ENCODE measurements at regions not wholly inside any gene's neighbourhood (a gene's known extent, or its start where the extent isn't known, plus 50 kb on each side); places are given as distances from the start of the nearest gene placed in this dataset.
"Not testable (repeated sequence)": the region's sequence is repeated elsewhere in the genome, so short reads cannot be mapped to it uniquely, and the experiment has no call there.

- no peaks in the 10 kb centered on the region for H3K36me3 ChIP-seq (ENCODE audit: control insufficient read depth in 1 of 2, insufficient read depth in 2 of 2, low read length in 2 of 2)
- H3K27ac ChIP-seq (ENCODE audit: low read length) = no peak overlapping the region
- no peak overlapping the region for H3K4me3 ChIP-seq (ENCODE audit: low read depth in 1 of 2, low read length in 2 of 2)
- H3K27me3 ChIP-seq (ENCODE audit: low read depth, low read length) = no peaks in the 10 kb centered on the region
- peaks cover 0 to 12% of the 10 kb centered on the region in 2 donors for H3K9me3 ChIP-seq (ENCODE audit: control insufficient read depth in 1 of 2, low read length in 2 of 2)
- H3K4me1 ChIP-seq (ENCODE audit: control insufficient read depth in 1 of 2, insufficient read depth in 2 of 2, low read length in 2 of 2) = no peaks in the 10 kb centered on the region
These were observed 202.6 kb upstream of the FOXK1 start for GRCh38 chr7:4479367-4480039.

- H3K27me3 ChIP-seq (ENCODE audit: low read depth, low read length); H3K36me3 ChIP-seq (ENCODE audit: control insufficient read depth in 1 of 2, insufficient read depth in 2 of 2, low read length in 2 of 2); H3K27ac ChIP-seq (ENCODE audit: low read length); H3K4me1 ChIP-seq (ENCODE audit: control insufficient read depth in 1 of 2, insufficient read depth in 2 of 2, low read length in 2 of 2); H3K4me3 ChIP-seq (ENCODE audit: low read depth in 1 of 2, low read length in 2 of 2): not testable (repeated sequence)
- H3K9me3 ChIP-seq (ENCODE audit: control insufficient read depth in 1 of 2, low read length in 2 of 2) = peaks cover 0 to 14% of the 10 kb centered on the region in 2 donors
These were observed 202.0 kb upstream of the FOXK1 start for GRCh38 chr7:4480131-4480530.

DNA sequence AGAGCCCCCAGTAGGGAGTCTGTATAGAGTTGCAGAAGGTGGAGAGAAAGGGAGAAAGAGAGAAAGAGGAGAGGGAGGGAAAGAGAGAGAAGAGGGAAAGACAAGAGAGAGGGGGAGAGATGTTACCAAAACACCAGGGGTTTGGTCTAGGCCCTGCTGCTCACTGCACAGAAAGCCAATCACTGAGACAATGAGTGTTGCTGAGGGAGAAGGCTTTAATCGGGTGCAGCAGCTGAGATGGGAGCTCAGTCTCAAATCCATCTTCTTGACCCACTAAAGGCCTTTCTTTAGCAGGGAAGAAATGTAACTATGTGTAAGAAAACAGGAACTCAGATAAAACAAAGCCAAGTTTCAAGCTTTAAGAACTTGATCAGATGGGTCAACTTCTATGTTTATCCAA lies 198.2 kb upstream of the FOXK1 start:
- Histone ChIP-seq H3K27ac (ENCODE audit: low read length) (no peak overlapping the region), H3K4me1 (ENCODE audit: control insufficient read depth in 1 of 2, insufficient read depth in 2 of 2, low read length in 2 of 2) (no peaks in the 10 kb centered on the region), H3K36me3 (ENCODE audit: control insufficient read depth in 1 of 2, insufficient read depth in 2 of 2, low read length in 2 of 2) (no peaks in the 10 kb centered on the region), H3K9me3 (ENCODE audit: control insufficient read depth in 1 of 2, low read length in 2 of 2) (peaks cover 0 to 14% of the 10 kb centered on the region in 2 donors), H3K4me3 (ENCODE audit: low read depth in 1 of 2, low read length in 2 of 2) (no peak overlapping the region), H3K27me3 (ENCODE audit: low read depth, low read length) (no peaks in the 10 kb centered on the region)

- H3K4me3 ChIP-seq (ENCODE audit: low read depth in 1 of 2, low read length in 2 of 2) = no peak overlapping the region
- H3K27ac ChIP-seq (ENCODE audit: low read length) = no peak overlapping the region
- peaks cover 0 to 14% of the 10 kb centered on the region in 2 donors for H3K9me3 ChIP-seq (ENCODE audit: control insufficient read depth in 1 of 2, low read length in 2 of 2)
- H3K27me3 ChIP-seq (ENCODE audit: low read depth, low read length) = no peaks in the 10 kb centered on the region
- no peaks in the 10 kb centered on the region for H3K4me1 ChIP-seq (ENCODE audit: control insufficient read depth in 1 of 2, insufficient read depth in 2 of 2, low read length in 2 of 2)
- no peaks in the 10 kb centered on the region for H3K36me3 ChIP-seq (ENCODE audit: control insufficient read depth in 1 of 2, insufficient read depth in 2 of 2, low read length in 2 of 2)
These were observed 197.6 kb upstream of the FOXK1 start for GRCh38 chr7:4484545-4484944.

DNA sequence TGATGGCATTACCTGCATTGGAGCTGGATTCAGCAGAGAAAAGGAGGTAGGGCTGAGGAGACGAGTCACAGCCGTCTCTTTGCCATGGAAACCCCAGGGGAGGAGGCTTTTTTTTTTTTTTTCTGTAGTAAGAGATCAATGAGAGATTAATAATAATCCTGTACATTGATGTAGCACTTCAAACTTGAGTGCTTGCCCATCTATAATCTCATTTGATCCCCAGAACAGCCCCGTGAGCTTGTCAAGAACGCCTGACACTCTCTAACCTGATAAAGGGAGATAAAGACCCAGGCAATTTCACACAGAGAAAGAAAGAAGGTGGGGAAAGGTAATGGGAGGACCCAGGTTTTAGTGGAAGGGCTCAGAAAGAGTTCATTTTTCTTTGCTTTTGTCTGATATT lies 195.2 kb upstream of the FOXK1 start:
- Histone ChIP-seq H3K9me3 (ENCODE audit: control insufficient read depth in 1 of 2, low read length in 2 of 2) (peaks cover 0 to 14% of the 10 kb centered on the region in 2 donors), H3K4me1 (ENCODE audit: control insufficient read depth in 1 of 2, insufficient read depth in 2 of 2, low read length in 2 of 2) (no peaks in the 10 kb centered on the region), H3K27me3 (ENCODE audit: low read depth, low read length) (no peaks in the 10 kb centered on the region), H3K4me3 (ENCODE audit: low read depth in 1 of 2, low read length in 2 of 2) (no peak overlapping the region), H3K36me3 (ENCODE audit: control insufficient read depth in 1 of 2, insufficient read depth in 2 of 2, low read length in 2 of 2) (no peaks in the 10 kb centered on the region), H3K27ac (ENCODE audit: low read length) (no peak overlapping the region)

- not testable (repeated sequence) for H3K9me3 ChIP-seq (ENCODE audit: control insufficient read depth in 1 of 2, low read length in 2 of 2); H3K4me3 ChIP-seq (ENCODE audit: low read depth in 1 of 2, low read length in 2 of 2); H3K4me1 ChIP-seq (ENCODE audit: control insufficient read depth in 1 of 2, insufficient read depth in 2 of 2, low read length in 2 of 2); H3K27ac ChIP-seq (ENCODE audit: low read length); H3K36me3 ChIP-seq (ENCODE audit: control insufficient read depth in 1 of 2, insufficient read depth in 2 of 2, low read length in 2 of 2); H3K27me3 ChIP-seq (ENCODE audit: low read depth, low read length)
These were observed 185.2 kb upstream of the FOXK1 start for GRCh38 chr7:4496911-4497310.

GRCh38 chr7:4500812-4501211 lies 181.3 kb upstream of the FOXK1 start:
- peaks cover 0 to 9% of the 10 kb centered on the region in 2 donors for H3K9me3 ChIP-seq (ENCODE audit: control insufficient read depth in 1 of 2, low read length in 2 of 2)
- no peaks in the 10 kb centered on the region for H3K4me1 ChIP-seq (ENCODE audit: control insufficient read depth in 1 of 2, insufficient read depth in 2 of 2, low read length in 2 of 2)
- H3K27me3 ChIP-seq (ENCODE audit: low read depth, low read length) = no peaks in the 10 kb centered on the region
- no peaks in the 10 kb centered on the region for H3K36me3 ChIP-seq (ENCODE audit: control insufficient read depth in 1 of 2, insufficient read depth in 2 of 2, low read length in 2 of 2)
- no peak overlapping the region for H3K27ac ChIP-seq (ENCODE audit: low read length)
- H3K4me3 ChIP-seq (ENCODE audit: low read depth in 1 of 2, low read length in 2 of 2) = no peak overlapping the region

- not testable (repeated sequence) for H3K27ac ChIP-seq (ENCODE audit: low read length); H3K9me3 ChIP-seq (ENCODE audit: control insufficient read depth in 1 of 2, low read length in 2 of 2); H3K4me3 ChIP-seq (ENCODE audit: low read depth in 1 of 2, low read length in 2 of 2); H3K36me3 ChIP-seq (ENCODE audit: control insufficient read depth in 1 of 2, insufficient read depth in 2 of 2, low read length in 2 of 2); H3K4me1 ChIP-seq (ENCODE audit: control insufficient read depth in 1 of 2, insufficient read depth in 2 of 2, low read length in 2 of 2); H3K27me3 ChIP-seq (ENCODE audit: low read depth, low read length)
These were observed 174.2 kb upstream of the FOXK1 start for GRCh38 chr7:4507886-4508285.

GRCh38 chr7:4513450-4513849 lies 168.6 kb upstream of the FOXK1 start:
- Histone ChIP-seq H3K4me1 (ENCODE audit: control insufficient read depth in 1 of 2, insufficient read depth in 2 of 2, low read length in 2 of 2) (no peaks in the 10 kb centered on the region), H3K27me3 (ENCODE audit: low read depth, low read length) (no peaks in the 10 kb centered on the region)

DNA sequence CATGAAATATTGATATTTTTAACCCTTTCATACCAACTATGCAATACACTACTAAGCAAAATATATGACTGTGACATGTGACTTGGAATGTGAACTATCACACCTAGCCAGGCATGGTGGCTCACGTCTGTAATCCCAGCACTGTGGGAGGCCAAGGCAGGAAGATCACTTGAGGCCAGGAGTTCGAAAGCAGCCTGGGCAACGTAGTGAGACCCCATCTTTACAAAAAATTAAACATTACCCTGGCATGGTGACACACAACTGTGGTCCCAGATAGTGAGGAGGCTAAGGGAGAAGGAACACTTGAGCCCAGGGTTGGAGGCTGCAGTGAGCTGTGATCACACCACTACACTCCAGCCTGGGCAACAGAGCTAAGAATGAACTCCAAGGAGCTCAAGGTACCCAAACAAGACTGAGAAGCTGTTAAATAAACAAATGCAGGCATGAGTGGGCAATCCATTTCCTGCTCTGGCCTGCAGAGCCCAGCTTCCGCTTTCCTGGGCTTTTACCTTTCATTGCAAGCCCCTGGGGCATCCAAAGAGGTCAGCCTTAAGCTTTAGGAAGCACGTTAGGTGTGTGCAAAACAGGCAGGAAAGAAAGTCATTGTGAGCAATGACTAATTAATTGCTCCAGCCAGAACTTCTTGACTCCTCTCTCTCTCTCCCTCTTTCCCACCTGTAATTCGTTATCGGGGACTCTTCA lies 162.1 kb upstream of the FOXK1 start:
- Histone ChIP-seq H3K27me3 (ENCODE audit: low read depth, low read length) (no peaks in the 10 kb centered on the region), H3K36me3 (ENCODE audit: control insufficient read depth in 1 of 2, insufficient read depth in 2 of 2, low read length in 2 of 2) (no peaks in the 10 kb centered on the region), H3K27ac (ENCODE audit: low read length) (no peak overlapping the region), H3K4me1 (ENCODE audit: control insufficient read depth in 1 of 2, insufficient read depth in 2 of 2, low read length in 2 of 2) (no peaks in the 10 kb centered on the region), H3K4me3 (ENCODE audit: low read depth in 1 of 2, low read length in 2 of 2) (no peak overlapping the region), H3K9me3 (ENCODE audit: control insufficient read depth in 1 of 2, low read length in 2 of 2) (peaks cover 0 to 3% of the 10 kb centered on the region in 2 donors)

More at GRCh38 chr7:4513450-4513849, 168.6 kb upstream of the FOXK1 start:
- H3K27ac ChIP-seq (ENCODE audit: low read length) = no peak overlapping the region
- H3K4me3 ChIP-seq (ENCODE audit: low read depth in 1 of 2, low read length in 2 of 2) = no peak overlapping the region
- H3K36me3 ChIP-seq (ENCODE audit: control insufficient read depth in 1 of 2, insufficient read depth in 2 of 2, low read length in 2 of 2) = no peaks in the 10 kb centered on the region
- H3K9me3 ChIP-seq (ENCODE audit: control insufficient read depth in 1 of 2, low read length in 2 of 2) = no peaks in the 10 kb centered on the region

DNA sequence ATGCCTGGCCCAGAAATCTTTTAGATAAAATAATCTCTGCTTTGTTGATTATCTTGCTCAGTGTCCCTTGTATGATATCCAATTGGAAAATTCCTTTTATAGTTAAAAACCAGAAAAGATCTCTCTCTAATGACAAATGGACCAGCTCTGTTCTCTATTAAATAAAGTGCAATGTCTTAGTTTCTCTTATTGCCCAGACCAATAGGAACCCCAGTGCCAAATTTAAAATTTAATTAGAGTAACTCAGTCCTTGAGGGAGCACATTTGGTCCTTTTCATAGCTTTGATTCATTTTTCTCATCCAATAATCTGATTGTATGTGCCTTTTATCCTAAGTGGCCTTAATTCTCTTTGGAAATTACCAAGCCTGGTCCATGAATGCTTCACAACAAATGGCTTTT lies 158.9 kb upstream of the FOXK1 start:
- no peaks in the 10 kb centered on the region for H3K27me3 ChIP-seq (ENCODE audit: low read depth, low read length)
- no peaks in the 10 kb centered on the region for H3K4me1 ChIP-seq (ENCODE audit: control insufficient read depth in 1 of 2, insufficient read depth in 2 of 2, low read length in 2 of 2)
- no peaks in the 10 kb centered on the region for H3K36me3 ChIP-seq (ENCODE audit: control insufficient read depth in 1 of 2, insufficient read depth in 2 of 2, low read length in 2 of 2)
- no peak overlapping the region for H3K4me3 ChIP-seq (ENCODE audit: low read depth in 1 of 2, low read length in 2 of 2)
- peaks cover 0 to 3% of the 10 kb centered on the region in 2 donors for H3K9me3 ChIP-seq (ENCODE audit: control insufficient read depth in 1 of 2, low read length in 2 of 2)
- no peak overlapping the region for H3K27ac ChIP-seq (ENCODE audit: low read length)

DNA sequence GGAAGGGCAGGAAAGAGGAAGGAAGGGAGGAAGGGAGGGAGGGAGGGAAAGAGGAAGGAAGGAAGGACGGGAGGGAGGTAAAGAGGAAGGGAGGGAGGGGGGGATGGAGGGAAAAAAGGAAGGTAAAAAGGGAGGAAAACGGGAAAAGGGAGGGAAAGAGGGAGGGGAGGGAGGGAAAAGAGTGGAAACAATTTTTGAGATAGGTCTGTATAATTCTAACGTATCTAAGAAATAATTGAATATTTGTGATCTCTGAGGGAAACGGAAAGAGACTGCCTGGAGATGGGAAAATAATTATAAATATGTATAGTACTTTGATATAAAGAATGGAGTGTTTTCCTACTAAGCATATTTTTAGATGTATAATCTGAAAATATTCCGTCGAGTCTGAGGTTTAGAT lies 158.2 kb upstream of the FOXK1 start:
- H3K4me1 ChIP-seq (ENCODE audit: control insufficient read depth in 1 of 2, insufficient read depth in 2 of 2, low read length in 2 of 2) = no peaks in the 10 kb centered on the region
- peaks cover 0 to 3% of the 10 kb centered on the region in 2 donors for H3K9me3 ChIP-seq (ENCODE audit: control insufficient read depth in 1 of 2, low read length in 2 of 2)
- no peaks in the 10 kb centered on the region for H3K27me3 ChIP-seq (ENCODE audit: low read depth, low read length)
- H3K27ac ChIP-seq (ENCODE audit: low read length) = no peak overlapping the region
- H3K4me3 ChIP-seq (ENCODE audit: low read depth in 1 of 2, low read length in 2 of 2) = no peak overlapping the region
- no peaks in the 10 kb centered on the region for H3K36me3 ChIP-seq (ENCODE audit: control insufficient read depth in 1 of 2, insufficient read depth in 2 of 2, low read length in 2 of 2)
